Retinal pigment epithelial cell (primary cell): ENCODE measurements at regions not wholly inside any gene's neighbourhood (a gene's known extent, or its start where the extent isn't known, plus 50 kb on each side); places are given as distances from the start of the nearest gene placed in this dataset.
"Not testable (repeated sequence)": the region's sequence is repeated elsewhere in the genome, so short reads cannot be mapped to it uniquely, and the experiment has no call there.

ENCODE experiments used
- DNase-seq: peaks from one replicate; pipeline ENCODE4 v3.0.0-alpha.2; 2010; ENCODE audit warnings: low read depth
- H3K4me3 ChIP-seq: 2 replicates; pipeline ENCODE4 v1.5.1; 2011; ENCODE audit warnings: mild to moderate bottlenecking, low read length, control low read depth, moderate library complexity
- CTCF ChIP-seq: conservative IDR thresholded peaks from 2 replicates; pipeline ENCODE4 v1.5.1; 2011; ENCODE audit warnings: low read depth, low read length, control low read depth, inconsistent platforms

GRCh38 chr19:22526661-22527272, 104.6 kb upstream of the ZNF98 start:
- no peak for TF ChIP-seq CTCF

GRCh38 chr19:22523940-22524339, 101.8 kb upstream of the ZNF98 start:
- H3K4me3 ChIP-seq = no peak overlapping the region
- DNase-seq = no peak
- no peak for TF ChIP-seq CTCF

More at GRCh38 chr19:22526661-22527272, 104.6 kb upstream of the ZNF98 start:
- no peak for DNase-seq
- H3K4me3 ChIP-seq = no peak overlapping the region

- DNase-seq, H3K4me3 ChIP-seq: not testable (repeated sequence)
Measured at GRCh38 chr19:22519562-22519961, 97.4 kb upstream of the ZNF98 start.

GRCh38 chr19:22519152-22519551, 97.0 kb upstream of the ZNF98 start:
- DNase-seq = no peak
- no peak overlapping the region for H3K4me3 ChIP-seq
- TF ChIP-seq CTCF = no peak

GRCh38 chr19:22517496-22518411, 95.6 kb upstream of the ZNF98 start:
- no peak overlapping the region for H3K4me3 ChIP-seq
- no peak for DNase-seq
- no peak for TF ChIP-seq CTCF

- H3K4me3 ChIP-seq = no peak overlapping the region
- no peak for TF ChIP-seq CTCF
- no peak for DNase-seq
Measured at GRCh38 chr19:22515435-22515834, 93.3 kb upstream of the ZNF98 start.

GRCh38 chr19:22503524-22503923, 81.4 kb upstream of the ZNF98 start:
- no peak for DNase-seq
- no peak for TF ChIP-seq CTCF
- no peak overlapping the region for H3K4me3 ChIP-seq
